ENCODE measurements at regions not wholly inside any gene's neighbourhood (a gene's known extent, or its start where the extent isn't known, plus 50 kb on each side); places are given as distances from the start of the nearest gene placed in this dataset.

GRCh38 chr2:174682578-174683391, 81.5 kb downstream of the CHRNA1 start:
- peak in 1 of 2 experiments; percentile 27 for DNase-seq (ENCODE audit: low read depth in 1 of 2, low spot score in 1 of 2)
- H3K27me3 ChIP-seq (ENCODE audit: insufficient read depth, poor library complexity, severe bottlenecking): no peaks in the 10 kb centered on the region
- peak overlapping the region; percentile 47; the same call in 1 of the 2 replicates for H3K27ac ChIP-seq (replicated peaks)
- no peak for TF ChIP-seq GABPA (IDR thresholded peaks at IDR 0.05; ENCODE audit: low read depth)
- no peak for TF ChIP-seq CTCF (IDR thresholded peaks at IDR 0.05; ENCODE audit: insufficient read depth, low read length)
- no peak for TF ChIP-seq REST (IDR thresholded peaks at IDR 0.05; ENCODE audit: insufficient replicate concordance, low read depth)
- TF ChIP-seq SPI1 (IDR thresholded peaks at IDR 0.05; ENCODE audit: borderline replicate concordance, low read depth): no peak
- TF ChIP-seq POLR2AphosphoS5 (IDR thresholded peaks at IDR 0.05; ENCODE audit: low read depth): no peak
- H3K4me3 ChIP-seq (replicated peaks; ENCODE audit: insufficient read depth, low read length): peak overlapping the region; percentile 66

DNA sequence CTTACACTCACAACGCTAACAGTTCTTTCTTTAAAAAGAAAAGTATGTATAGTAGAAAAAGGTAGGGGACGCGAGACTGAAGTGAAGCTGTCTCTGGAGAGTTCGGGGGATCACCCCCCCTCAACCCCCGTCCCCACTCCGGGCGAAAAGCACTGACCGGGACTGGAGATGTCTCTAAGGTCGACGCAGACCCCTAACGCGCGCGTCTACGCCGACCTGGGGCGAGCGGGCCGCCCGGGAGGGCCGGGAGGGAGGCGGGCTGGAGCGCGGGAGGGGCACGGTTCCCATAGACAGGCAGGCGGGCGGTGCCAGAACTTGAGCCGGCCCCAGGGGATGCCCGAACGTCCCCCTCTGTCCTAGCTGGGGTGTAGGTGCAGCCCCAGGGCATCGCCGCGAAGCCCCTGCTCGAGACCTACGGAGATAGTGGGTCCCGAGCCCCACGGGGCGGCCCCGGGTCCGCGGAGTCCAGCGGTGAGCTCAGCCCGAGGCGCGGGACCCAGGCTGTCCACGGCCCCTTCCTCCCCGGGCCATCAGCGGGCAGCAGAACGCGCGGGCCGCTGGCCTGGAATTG, 82.2 kb downstream of the CHRNA1 start:
- Histone ChIP-seq H3K4me3 (replicated peaks; ENCODE audit: insufficient read depth, low read length) (peak overlapping the region; percentile 66), H3K27me3 (ENCODE audit: insufficient read depth, poor library complexity, severe bottlenecking) (no peaks in the 10 kb centered on the region), H3K27ac (replicated peaks) (peak overlapping the region; percentile 57)
- DNase-seq (ENCODE audit: low read depth in 1 of 2, low spot score in 1 of 2): no peak
- TF ChIP-seq REST (IDR thresholded peaks at IDR 0.05; ENCODE audit: insufficient replicate concordance, low read depth) (no peak), POLR2AphosphoS5 (IDR thresholded peaks at IDR 0.05; ENCODE audit: low read depth) (no peak), CTCF (IDR thresholded peaks at IDR 0.05; ENCODE audit: insufficient read depth, low read length) (no peak), SPI1 (IDR thresholded peaks at IDR 0.05; ENCODE audit: borderline replicate concordance, low read depth) (no peak), GABPA (IDR thresholded peaks at IDR 0.05; ENCODE audit: low read depth) (no peak)

GRCh38 chr2:174681099-174682006, 82.9 kb downstream of the CHRNA1 start:
- TF ChIP-seq CTCF (IDR thresholded peaks at IDR 0.05; ENCODE audit: insufficient read depth, low read length): no peak
- 0 out of 2 replicates have a peak, but pooled peaks have one; percentile 2 for TF ChIP-seq SPI1 (IDR thresholded peaks at IDR 0.05; ENCODE audit: borderline replicate concordance, low read depth)
- Histone ChIP-seq H3K27ac (replicated peaks) (peak overlapping the region; percentile 57; the same call in 1 of the 2 replicates), H3K4me3 (replicated peaks; ENCODE audit: insufficient read depth, low read length) (peak overlapping the region; percentile 66), H3K27me3 (ENCODE audit: insufficient read depth, poor library complexity, severe bottlenecking) (no peaks in the 10 kb centered on the region)
- no peak for DNase-seq (ENCODE audit: low read depth in 1 of 2, low spot score in 1 of 2)
